Neutrophil (primary cell): ENCODE measurements at regions not wholly inside any gene's neighbourhood (a gene's known extent, or its start where the extent isn't known, plus 50 kb on each side); places are given as distances from the start of the nearest gene placed in this dataset.

Source experiments
- H3K27ac ChIP-seq: fragments of 200-600 bp; sonication (generic); 2 replicates; pipeline ENCODE4 v1.5.1; 2016; ENCODE audit warnings: mild to moderate bottlenecking, moderate library complexity
- H3K27me3 ChIP-seq: fragments of 200-600 bp; sonication (generic); 2 replicates; pipeline ENCODE4 v1.6.0; 2016; ENCODE audit warnings: mild to moderate bottlenecking
- H3K36me3 ChIP-seq: fragments of 200-600 bp; sonication (generic); 2 replicates; pipeline ENCODE4 v1.5.1; 2017
- H3K4me1 ChIP-seq, 2 experiments: fragments of 200-600 bp in 1 of 2; sonication (generic) in 1 of 2; 1 replicate in 1 of 2; 2 replicates in 1 of 2; pipeline versions ENCODE4 v1.5.1 to v1.6.1; 2013 to 2016; ENCODE audit warnings: low read depth in 1 of 2, low read length in 1 of 2, mild to moderate bottlenecking in 1 of 2, moderate library complexity in 1 of 2; ENCODE audit not compliant: control insufficient read depth in 1 of 2, insufficient read depth in 1 of 2
- H3K4me3 ChIP-seq, 2 experiments: fragments of 200-600 bp in 1 of 2; sonication (generic) in 1 of 2; 1 replicate in 1 of 2; 2 replicates in 1 of 2; pipeline ENCODE4 v1.5.1; 2013 to 2016; ENCODE audit warnings: low read depth in 1 of 2, low read length in 1 of 2, mild to moderate bottlenecking in 1 of 2, moderate library complexity in 1 of 2
- H3K9me3 ChIP-seq: fragments of 200-600 bp; sonication (generic); 2 replicates; pipeline ENCODE4 v1.5.1; 2016
- CTCF ChIP-seq: fragments of 200-600 bp; sonication (generic); IDR thresholded peaks from 2 replicates; pipeline ENCODE4 v1.5.1; 2016; ENCODE audit warnings: antibody characterized with exemption

GRCh38 chr4:129602447-129602846 lies 506.5 kb downstream of the C4orf33 start:
- TF ChIP-seq CTCF, result no peak
- no peak overlapping the region for H3K4me3 ChIP-seq
- peaks cover 0 to 15% of the 10 kb centered on the region in 2 experiments for H3K4me1 ChIP-seq
- no peaks in the 10 kb centered on the region for H3K27me3 ChIP-seq
- no peaks in the 10 kb centered on the region for H3K9me3 ChIP-seq
- H3K27ac ChIP-seq, result no peak overlapping the region
- H3K36me3 ChIP-seq, result no peaks in the 10 kb centered on the region

- TF ChIP-seq CTCF, result no peak
- Histone ChIP-seq H3K27me3 (no peaks in the 10 kb centered on the region), H3K27ac (no peak overlapping the region), H3K4me1 (peaks cover 0 to 15% of the 10 kb centered on the region in 2 experiments), H3K9me3 (no peaks in the 10 kb centered on the region), H3K36me3 (no peaks in the 10 kb centered on the region), H3K4me3 (no peak overlapping the region)
These were observed 507.4 kb downstream of the C4orf33 start for GRCh38 chr4:129603241-129603931.

- Histone ChIP-seq H3K4me3 (no peak overlapping the region), H3K9me3 (no peaks in the 10 kb centered on the region), H3K27me3 (no peaks in the 10 kb centered on the region), H3K36me3 (no peaks in the 10 kb centered on the region), H3K4me1 (peaks cover 0 to 15% of the 10 kb centered on the region in 2 experiments), H3K27ac (no peak overlapping the region)
- TF ChIP-seq CTCF, result no peak
These were observed 508.8 kb downstream of the C4orf33 start for GRCh38 chr4:129604632-129605255.

- H3K4me1 ChIP-seq, result no peaks in the 10 kb centered on the region
- TF ChIP-seq CTCF, result no peak
- H3K9me3 ChIP-seq, result no peaks in the 10 kb centered on the region
- H3K36me3 ChIP-seq, result no peaks in the 10 kb centered on the region
- H3K4me3 ChIP-seq, result no peak overlapping the region
- H3K27ac ChIP-seq, result no peak overlapping the region
- H3K27me3 ChIP-seq, result no peaks in the 10 kb centered on the region
These were observed 518.7 kb downstream of the C4orf33 start for GRCh38 chr4:129614611-129615010.

- Histone ChIP-seq H3K4me3 (no peak overlapping the region), H3K36me3 (no peaks in the 10 kb centered on the region), H3K4me1 (peaks cover 6 to 16% of the 10 kb centered on the region in 2 experiments), H3K27ac (no peak overlapping the region), H3K27me3 (no peaks in the 10 kb centered on the region), H3K9me3 (no peaks in the 10 kb centered on the region)
- no peak for TF ChIP-seq CTCF
These were observed 526.6 kb downstream of the C4orf33 start for GRCh38 chr4:129622566-129622965.
